OCI-LY1 (cell line): ENCODE measurements at regions not wholly inside any gene's neighbourhood (a gene's known extent, or its start where the extent isn't known, plus 50 kb on each side); places are given as distances from the start of the nearest gene placed in this dataset.

Experiments
- EZH2 ChIP-seq: fragments of 200-600 bp; sonication (generic), shearing (Covaris generic); IDR thresholded peaks from 2 replicates; pipeline ENCODE4 v1.8.0; 2017; ENCODE audit warnings: borderline replicate concordance, mixed run types, mild to moderate bottlenecking, antibody characterized with exemption, low read length, moderate library complexity, mixed read lengths
- TF ChIP-seq, protein P1 (sequence below): fragments of 200-600 bp; sonication (generic), shearing (Covaris generic); IDR thresholded peaks from 2 replicates; pipeline ENCODE4 v1.5.1; 2017; ENCODE audit warnings: mild to moderate bottlenecking, antibody characterized with exemption, low read length, moderate library complexity, mixed read lengths

GRCh38 chr5:1725641-1726468 lies 73.8 kb downstream of the MRPL36 start:
- TF ChIP-seq, protein P1, sequence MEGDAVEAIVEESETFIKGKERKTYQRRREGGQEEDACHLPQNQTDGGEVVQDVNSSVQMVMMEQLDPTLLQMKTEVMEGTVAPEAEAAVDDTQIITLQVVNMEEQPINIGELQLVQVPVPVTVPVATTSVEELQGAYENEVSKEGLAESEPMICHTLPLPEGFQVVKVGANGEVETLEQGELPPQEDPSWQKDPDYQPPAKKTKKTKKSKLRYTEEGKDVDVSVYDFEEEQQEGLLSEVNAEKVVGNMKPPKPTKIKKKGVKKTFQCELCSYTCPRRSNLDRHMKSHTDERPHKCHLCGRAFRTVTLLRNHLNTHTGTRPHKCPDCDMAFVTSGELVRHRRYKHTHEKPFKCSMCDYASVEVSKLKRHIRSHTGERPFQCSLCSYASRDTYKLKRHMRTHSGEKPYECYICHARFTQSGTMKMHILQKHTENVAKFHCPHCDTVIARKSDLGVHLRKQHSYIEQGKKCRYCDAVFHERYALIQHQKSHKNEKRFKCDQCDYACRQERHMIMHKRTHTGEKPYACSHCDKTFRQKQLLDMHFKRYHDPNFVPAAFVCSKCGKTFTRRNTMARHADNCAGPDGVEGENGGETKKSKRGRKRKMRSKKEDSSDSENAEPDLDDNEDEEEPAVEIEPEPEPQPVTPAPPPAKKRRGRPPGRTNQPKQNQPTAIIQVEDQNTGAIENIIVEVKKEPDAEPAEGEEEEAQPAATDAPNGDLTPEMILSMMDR, result no peak
- no peak for TF ChIP-seq EZH2
